ENCODE measurements at regions not wholly inside any gene's neighbourhood (a gene's known extent, or its start where the extent isn't known, plus 50 kb on each side); places are given as distances from the start of the nearest gene placed in this dataset.

DNA sequence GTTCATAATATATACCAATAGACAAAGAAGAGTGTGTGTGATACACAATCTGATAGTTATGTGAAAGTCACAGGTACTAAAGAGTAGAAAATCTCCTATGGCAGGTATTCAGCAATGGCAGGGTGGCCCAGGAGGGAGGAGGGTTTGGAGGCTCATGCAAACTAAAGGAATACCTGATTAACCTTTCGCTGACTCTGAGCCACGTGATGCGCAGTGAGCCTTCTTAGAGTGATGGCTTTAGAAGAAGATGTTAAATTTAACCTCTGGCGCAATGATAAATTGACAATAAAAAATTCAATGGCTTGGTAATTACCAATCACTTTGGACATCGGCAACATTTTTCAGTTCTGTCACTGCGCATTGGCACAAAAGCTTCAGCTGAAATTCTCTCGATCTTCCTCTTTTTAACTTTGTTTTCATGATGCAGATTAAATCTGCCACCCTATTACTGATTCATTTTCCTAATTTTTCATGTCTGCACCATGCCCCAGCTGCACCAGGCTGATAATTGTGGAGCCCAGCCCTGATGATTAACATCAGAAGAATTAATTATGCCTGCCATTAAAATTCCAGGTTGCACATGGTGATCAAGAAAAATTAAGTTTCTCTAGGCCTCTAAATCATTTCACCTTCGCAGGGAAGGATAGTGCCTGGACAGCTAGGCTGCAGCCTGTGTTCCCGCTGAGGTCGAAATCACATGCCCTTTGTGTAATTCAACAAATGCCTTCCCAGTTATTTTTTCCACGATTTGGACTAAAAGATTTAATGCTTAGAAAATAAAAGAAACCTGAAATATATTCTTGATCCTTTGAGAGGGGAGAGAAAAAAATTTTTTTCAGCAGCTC is 250.6 kb upstream of the HNRNPA3 start:
- H3K9ac ChIP-seq (ENCODE audit: low read depth, low read length), result no peak overlapping the region
- H3K27ac ChIP-seq (ENCODE audit: low read depth, low read length), result no peak overlapping the region
- WGBS, result 85% methylated on average over 11 of the region's 11 CpGs
- no peaks in the 10 kb centered on the region for H3K27me3 ChIP-seq (ENCODE audit: insufficient read depth, low read length)
- no peak overlapping the region for H3K4me3 ChIP-seq (ENCODE audit: low read length)
- H3K9me3 ChIP-seq (ENCODE audit: insufficient read depth, low read depth, low read length), result no peaks in the 10 kb centered on the region
- no peaks in the 10 kb centered on the region; the same call in 1 of the 2 replicates for H3K4me1 ChIP-seq (ENCODE audit: insufficient read depth, low read length)
- H3K36me3 ChIP-seq (ENCODE audit: insufficient read depth, low read length), result no peaks in the 10 kb centered on the region

DNA sequence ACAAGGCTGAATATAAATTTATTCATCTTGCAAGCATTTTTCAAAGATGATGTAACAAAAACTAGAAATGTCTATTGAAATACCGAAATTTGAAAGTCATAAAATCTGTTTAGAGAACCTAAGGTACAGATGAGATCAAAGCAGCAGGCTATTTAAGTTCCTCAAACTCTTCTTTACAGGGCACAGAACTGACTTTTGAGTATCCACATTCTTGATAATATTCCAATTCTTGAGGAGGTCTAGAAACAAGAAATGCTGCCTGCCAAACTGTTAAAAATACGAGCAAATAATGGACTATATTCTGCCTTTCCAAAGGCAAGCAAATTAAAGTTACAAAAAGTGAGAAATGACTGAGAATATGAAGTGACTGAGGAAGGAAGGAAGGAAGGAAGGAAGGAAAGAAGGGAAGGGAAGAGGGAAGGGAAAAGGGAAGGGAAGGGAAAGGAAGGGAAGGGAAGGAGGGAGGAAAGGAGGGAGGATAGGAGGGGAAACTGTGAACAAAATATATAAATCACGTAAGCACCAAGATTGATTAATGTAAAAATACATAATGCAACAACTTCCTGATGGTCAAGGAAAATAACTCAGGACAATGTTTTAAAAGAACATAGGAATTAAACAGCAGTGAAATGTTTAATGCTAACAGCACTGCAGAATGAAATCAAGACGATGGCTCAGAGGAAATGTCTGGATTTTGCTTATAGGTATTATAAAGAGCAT is 248.9 kb upstream of the HNRNPA3 start:
- Histone ChIP-seq H3K27me3 (ENCODE audit: insufficient read depth, low read length) (no peaks in the 10 kb centered on the region), H3K9me3 (ENCODE audit: insufficient read depth, low read depth, low read length) (no peaks in the 10 kb centered on the region), H3K9ac (ENCODE audit: low read depth, low read length) (no peak overlapping the region), H3K27ac (ENCODE audit: low read depth, low read length) (no peak overlapping the region), H3K36me3 (ENCODE audit: insufficient read depth, low read length) (no peaks in the 10 kb centered on the region), H3K4me3 (ENCODE audit: low read length) (no peak overlapping the region), H3K4me1 (ENCODE audit: insufficient read depth, low read length) (no peaks in the 10 kb centered on the region; the same call in 1 of the 2 replicates)
- 96% methylated on average over 3 of the region's 4 CpGs for WGBS

DNA sequence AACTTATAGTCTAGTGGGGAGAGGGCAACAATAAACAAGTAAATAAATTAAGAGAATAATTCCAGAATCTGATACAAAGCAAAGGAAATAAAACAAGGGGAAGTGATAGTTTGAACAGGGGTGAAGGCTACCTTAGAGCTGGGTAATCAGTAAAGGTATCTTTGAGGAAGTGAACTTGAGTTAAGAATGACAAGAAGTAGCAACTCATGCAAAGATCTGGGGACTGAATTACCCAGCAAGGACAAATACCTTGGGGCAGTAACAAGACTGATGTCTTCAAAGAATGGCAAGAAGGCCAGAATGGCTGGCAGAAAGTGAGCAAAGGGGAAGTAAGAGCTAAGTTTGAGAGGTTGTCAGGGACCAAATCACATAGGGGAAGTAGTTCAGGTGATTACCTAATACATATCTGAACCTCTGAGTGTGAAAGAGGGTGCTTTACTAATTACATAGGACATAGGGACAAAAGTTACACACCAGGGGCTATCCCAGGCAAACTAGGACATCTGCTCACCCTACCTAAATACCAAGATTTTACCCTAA is 244.6 kb upstream of the HNRNPA3 start:
- H3K27me3 ChIP-seq (ENCODE audit: insufficient read depth, low read length), result no peaks in the 10 kb centered on the region
- H3K4me1 ChIP-seq (ENCODE audit: insufficient read depth, low read length), result no peaks in the 10 kb centered on the region
- no peaks in the 10 kb centered on the region for H3K36me3 ChIP-seq (ENCODE audit: insufficient read depth, low read length)
- H3K9me3 ChIP-seq (ENCODE audit: insufficient read depth, low read depth, low read length), result no peaks in the 10 kb centered on the region
- H3K27ac ChIP-seq (ENCODE audit: low read depth, low read length), result no peak overlapping the region
- no peak overlapping the region for H3K4me3 ChIP-seq (ENCODE audit: low read length)
- no peak overlapping the region for H3K9ac ChIP-seq (ENCODE audit: low read depth, low read length)

DNA sequence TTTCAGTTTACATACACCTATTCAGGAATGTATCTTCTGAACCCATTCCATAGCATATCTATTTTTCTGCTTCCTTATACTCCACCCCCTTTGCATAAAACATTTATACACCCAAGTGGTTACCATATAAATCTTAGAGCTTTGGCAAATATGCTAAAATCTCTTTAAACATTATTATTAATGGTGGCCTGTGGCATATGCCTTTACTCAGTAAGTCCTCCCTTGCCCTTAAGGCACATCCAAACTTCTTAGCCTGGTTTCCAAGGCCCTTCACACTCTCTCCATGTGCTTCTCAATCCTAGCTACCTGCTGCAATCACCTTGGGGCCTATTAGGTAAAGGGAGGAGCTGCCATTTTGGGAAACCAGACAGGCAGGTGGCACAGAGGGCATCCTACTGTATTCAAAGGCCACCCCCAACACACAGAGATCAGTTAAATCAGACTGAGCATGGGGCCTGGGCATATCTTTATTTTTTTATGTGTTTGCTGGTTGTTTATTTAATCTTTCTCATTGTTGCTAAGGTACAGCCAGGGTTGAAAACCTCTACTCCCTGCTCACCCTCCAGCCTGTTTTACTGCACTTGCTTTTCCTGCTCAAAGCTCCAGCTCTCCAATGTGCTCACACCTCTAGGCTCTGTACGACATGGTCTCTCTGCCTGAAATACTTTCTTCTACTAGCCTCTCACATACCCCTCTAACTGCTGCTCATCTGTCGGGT is 242.8 kb upstream of the HNRNPA3 start:
- no peaks in the 10 kb centered on the region for H3K36me3 ChIP-seq (ENCODE audit: insufficient read depth, low read length)
- no peak overlapping the region for H3K27ac ChIP-seq (ENCODE audit: low read depth, low read length)
- H3K4me3 ChIP-seq (ENCODE audit: low read length), result no peak overlapping the region
- 63% methylated on average over 2 of the region's 2 CpGs for WGBS
- no peak overlapping the region for H3K9ac ChIP-seq (ENCODE audit: low read depth, low read length)
- H3K27me3 ChIP-seq (ENCODE audit: insufficient read depth, low read length), result no peaks in the 10 kb centered on the region
- H3K4me1 ChIP-seq (ENCODE audit: insufficient read depth, low read length), result no peaks in the 10 kb centered on the region
- no peaks in the 10 kb centered on the region for H3K9me3 ChIP-seq (ENCODE audit: insufficient read depth, low read depth, low read length)

DNA sequence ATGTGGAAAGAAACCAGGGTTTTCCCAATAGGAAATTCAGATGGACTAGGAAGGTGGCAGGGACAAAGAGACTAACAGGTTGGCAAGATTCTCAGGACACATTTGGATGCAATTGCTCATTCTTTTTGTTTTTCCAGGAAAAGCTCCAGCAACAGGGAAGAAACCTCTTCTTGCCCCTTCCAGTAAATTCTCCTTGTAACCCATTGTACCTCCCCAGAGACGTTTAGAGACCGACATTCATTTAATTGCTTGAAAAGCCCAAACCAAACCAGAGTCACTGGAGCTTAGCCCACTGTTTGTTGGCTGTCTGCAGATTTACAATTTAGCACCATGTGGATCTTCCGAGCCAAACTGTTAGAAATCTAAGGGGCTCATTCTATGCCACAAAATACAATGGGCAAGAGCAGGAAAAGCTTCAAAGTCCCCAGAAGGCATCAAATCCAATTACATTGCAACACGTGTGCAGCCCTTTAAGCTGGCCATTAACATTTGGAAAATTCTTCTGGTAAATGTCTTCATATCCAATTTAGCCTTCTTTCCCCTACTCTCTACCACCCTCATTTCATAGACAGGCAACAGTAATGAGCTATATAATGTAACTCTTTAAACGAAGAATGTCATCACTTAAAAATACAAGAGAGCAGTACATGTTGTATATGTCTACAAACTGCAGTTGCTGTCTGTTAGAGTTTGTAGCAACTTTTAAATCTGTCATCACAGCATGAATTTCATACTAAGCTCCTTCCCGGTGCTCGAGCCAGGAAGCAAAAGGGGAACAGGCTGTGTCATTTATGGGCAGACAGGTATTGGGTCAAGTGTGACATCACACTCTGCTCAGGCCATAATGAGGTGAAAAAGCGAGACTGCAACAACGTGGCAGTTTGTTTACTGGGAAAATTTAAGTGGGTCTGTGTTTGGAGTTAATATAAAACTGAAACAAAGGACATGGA is 235.6 kb upstream of the HNRNPA3 start:
- WGBS, result 88% methylated on average over 8 of the region's 9 CpGs
- no peaks in the 10 kb centered on the region for H3K36me3 ChIP-seq (ENCODE audit: insufficient read depth, low read length)
- no peaks in the 10 kb centered on the region for H3K4me1 ChIP-seq (ENCODE audit: insufficient read depth, low read length)
- no peaks in the 10 kb centered on the region for H3K27me3 ChIP-seq (ENCODE audit: insufficient read depth, low read length)
- H3K9ac ChIP-seq (ENCODE audit: low read depth, low read length), result no peak overlapping the region
- no peak overlapping the region for H3K27ac ChIP-seq (ENCODE audit: low read depth, low read length)
- no peaks in the 10 kb centered on the region for H3K9me3 ChIP-seq (ENCODE audit: insufficient read depth, low read depth, low read length)
- H3K4me3 ChIP-seq (ENCODE audit: low read length), result no peak overlapping the region

DNA sequence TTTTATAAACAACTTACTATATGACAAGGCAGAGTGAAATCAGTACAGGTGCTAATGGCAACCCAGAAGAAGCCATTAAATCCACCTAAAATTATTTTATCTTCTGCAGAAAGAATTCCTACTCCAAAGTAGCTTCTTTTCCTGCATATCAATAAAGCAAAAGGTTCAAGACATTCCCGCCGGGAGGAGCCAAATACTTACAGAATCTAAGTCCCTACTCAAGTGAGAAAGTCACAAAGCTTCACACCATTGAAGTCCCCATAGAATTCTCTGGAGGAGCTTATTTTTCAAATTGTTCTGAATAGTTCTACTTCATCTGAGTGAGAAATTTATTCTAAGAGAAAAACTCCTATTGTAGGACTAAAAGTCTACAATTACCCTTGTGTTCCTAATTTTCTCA is 233.7 kb upstream of the HNRNPA3 start:
- H3K4me3 ChIP-seq (ENCODE audit: low read length), result no peak overlapping the region
- H3K9ac ChIP-seq (ENCODE audit: low read depth, low read length), result no peak overlapping the region
- 94% methylated on average over 2 of the region's 2 CpGs for WGBS
- H3K27me3 ChIP-seq (ENCODE audit: insufficient read depth, low read length), result no peaks in the 10 kb centered on the region
- no peak overlapping the region for H3K27ac ChIP-seq (ENCODE audit: low read depth, low read length)
- H3K36me3 ChIP-seq (ENCODE audit: insufficient read depth, low read length), result no peaks in the 10 kb centered on the region
- no peaks in the 10 kb centered on the region for H3K9me3 ChIP-seq (ENCODE audit: insufficient read depth, low read depth, low read length)
- H3K4me1 ChIP-seq (ENCODE audit: insufficient read depth, low read length), result no peaks in the 10 kb centered on the region

DNA sequence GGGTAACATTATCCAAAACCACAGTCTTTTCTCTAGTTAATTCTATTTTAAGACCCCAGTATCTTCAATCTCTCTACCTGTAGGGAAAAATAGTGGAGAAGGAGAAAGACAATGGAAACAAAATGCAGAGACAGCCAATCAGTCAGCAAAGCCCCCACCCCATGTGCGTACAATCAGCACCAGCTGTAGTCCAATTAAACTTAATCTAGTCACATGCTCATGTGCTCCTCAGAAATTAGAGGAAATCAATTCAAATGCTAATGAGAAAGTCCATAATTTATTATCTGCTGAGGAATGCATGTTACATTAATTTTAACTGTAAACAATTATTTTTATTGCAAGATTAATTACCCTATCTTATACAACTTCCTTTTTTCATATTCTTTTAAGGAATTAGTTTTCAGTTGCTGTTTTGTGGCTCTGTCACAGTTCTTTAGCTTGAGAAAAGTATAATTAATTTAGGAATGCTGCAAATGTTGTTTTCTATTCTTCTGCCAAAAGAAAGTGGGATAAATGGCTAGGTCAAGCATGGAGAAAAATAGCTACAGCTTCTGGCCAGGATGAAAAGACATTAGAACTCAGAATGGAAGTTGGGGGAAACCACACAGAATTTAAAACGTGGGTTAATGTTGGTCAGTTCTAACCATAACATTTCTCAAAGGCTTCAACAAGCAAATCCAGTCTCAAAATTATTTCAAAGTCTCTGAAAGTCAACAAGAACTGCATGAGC is 232.4 kb upstream of the HNRNPA3 start:
- Histone ChIP-seq H3K9me3 (ENCODE audit: insufficient read depth, low read depth, low read length) (no peaks in the 10 kb centered on the region), H3K4me1 (ENCODE audit: insufficient read depth, low read length) (no peaks in the 10 kb centered on the region), H3K9ac (ENCODE audit: low read depth, low read length) (no peak overlapping the region), H3K36me3 (ENCODE audit: insufficient read depth, low read length) (no peaks in the 10 kb centered on the region), H3K4me3 (ENCODE audit: low read length) (no peak overlapping the region), H3K27me3 (ENCODE audit: insufficient read depth, low read length) (no peaks in the 10 kb centered on the region), H3K27ac (ENCODE audit: low read depth, low read length) (no peak overlapping the region)
- WGBS, result 89% methylated on average over 2 of the region's 2 CpGs

DNA sequence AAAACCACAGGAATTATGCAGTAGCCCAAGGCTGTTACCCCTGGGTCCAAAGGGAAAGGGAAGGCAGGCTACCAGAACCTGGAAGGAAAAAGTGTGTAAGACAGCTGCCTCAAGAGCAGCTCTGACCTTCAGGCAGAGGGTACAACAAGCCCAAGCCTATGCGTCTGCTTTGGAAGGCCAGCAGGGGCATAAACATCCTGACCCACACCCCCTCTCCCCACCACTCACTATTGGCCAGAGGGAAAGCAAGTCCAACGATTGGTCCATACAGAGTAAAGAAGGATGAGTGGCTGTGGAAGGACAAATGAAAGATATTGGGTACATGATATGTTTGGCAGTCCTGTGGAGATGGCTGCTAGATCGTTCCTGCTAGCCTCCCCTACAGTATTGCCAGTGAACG is 227.6 kb upstream of the HNRNPA3 start:
- 90% methylated on average over 4 of the region's 4 CpGs for WGBS
- H3K4me3 ChIP-seq (ENCODE audit: low read length), result no peak overlapping the region
- H3K36me3 ChIP-seq (ENCODE audit: insufficient read depth, low read length), result no peaks in the 10 kb centered on the region
- no peaks in the 10 kb centered on the region for H3K9me3 ChIP-seq (ENCODE audit: insufficient read depth, low read depth, low read length)
- H3K4me1 ChIP-seq (ENCODE audit: insufficient read depth, low read length), result no peaks in the 10 kb centered on the region
- H3K27me3 ChIP-seq (ENCODE audit: insufficient read depth, low read length), result no peaks in the 10 kb centered on the region
- no peak overlapping the region for H3K9ac ChIP-seq (ENCODE audit: low read depth, low read length)
- H3K27ac ChIP-seq (ENCODE audit: low read depth, low read length), result no peak overlapping the region

DNA sequence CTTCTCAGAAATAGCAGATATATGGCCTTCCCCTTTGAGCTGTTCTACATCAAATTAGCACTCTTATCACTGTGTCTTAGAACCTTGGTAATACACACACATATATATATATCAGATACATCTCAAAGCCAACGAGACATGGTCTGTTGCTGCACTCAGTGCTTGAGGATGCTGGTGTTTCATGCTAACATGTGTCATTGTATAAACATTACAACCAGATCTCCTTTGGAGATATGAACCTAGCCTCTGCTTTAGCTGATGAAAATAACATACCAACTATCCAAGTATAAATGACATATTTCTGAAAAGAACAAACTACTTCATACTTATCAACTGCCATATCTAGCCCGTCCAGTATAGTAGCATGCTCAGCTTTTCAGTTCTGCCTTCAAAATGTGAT is 226.7 kb upstream of the HNRNPA3 start:
- Histone ChIP-seq H3K9ac (ENCODE audit: low read depth, low read length) (no peak overlapping the region), H3K36me3 (ENCODE audit: insufficient read depth, low read length) (no peaks in the 10 kb centered on the region), H3K27me3 (ENCODE audit: insufficient read depth, low read length) (no peaks in the 10 kb centered on the region), H3K4me1 (ENCODE audit: insufficient read depth, low read length) (no peaks in the 10 kb centered on the region), H3K27ac (ENCODE audit: low read depth, low read length) (no peak overlapping the region), H3K9me3 (ENCODE audit: insufficient read depth, low read depth, low read length) (no peaks in the 10 kb centered on the region), H3K4me3 (ENCODE audit: low read length) (no peak overlapping the region)
- 86% methylated on average over 2 of the region's 2 CpGs for WGBS

DNA sequence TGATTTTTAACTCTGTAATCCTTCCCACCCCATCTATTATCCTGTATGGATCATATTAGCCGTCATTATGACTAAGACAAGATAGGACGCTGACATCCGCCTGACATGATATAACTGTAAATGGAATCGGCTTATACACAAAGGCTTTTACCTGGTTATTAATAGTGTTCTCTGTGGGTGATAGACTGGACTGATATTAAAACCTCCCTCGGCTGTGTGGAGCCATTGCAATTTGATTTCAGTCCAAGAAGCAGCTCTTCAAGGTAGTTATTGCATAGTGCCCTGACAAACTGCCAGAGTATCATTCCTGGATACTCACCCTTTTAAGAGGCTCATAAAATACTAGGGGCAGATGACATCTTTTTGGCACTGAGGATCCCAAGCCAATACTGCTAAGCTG is 226.1 kb upstream of the HNRNPA3 start:
- WGBS, result 96% methylated on average over 5 of the region's 5 CpGs
- Histone ChIP-seq H3K9ac (ENCODE audit: low read depth, low read length) (no peak overlapping the region), H3K9me3 (ENCODE audit: insufficient read depth, low read depth, low read length) (no peaks in the 10 kb centered on the region), H3K27ac (ENCODE audit: low read depth, low read length) (no peak overlapping the region), H3K27me3 (ENCODE audit: insufficient read depth, low read length) (no peaks in the 10 kb centered on the region), H3K4me1 (ENCODE audit: insufficient read depth, low read length) (no peaks in the 10 kb centered on the region), H3K36me3 (ENCODE audit: insufficient read depth, low read length) (no peaks in the 10 kb centered on the region), H3K4me3 (ENCODE audit: low read length) (no peak overlapping the region)

Data from HUES64 (cell line).